ENCODE measurements at regions not wholly inside any gene's neighbourhood (a gene's known extent, or its start where the extent isn't known, plus 50 kb on each side); places are given as distances from the start of the nearest gene placed in this dataset.
A peak's percentile ranks its signal among the peaks of the same experiment; 100 is the strongest.
"Not testable (repeated sequence)": the region's sequence is repeated elsewhere in the genome, so short reads cannot be mapped to it uniquely, and the experiment has no call there.

DNA sequence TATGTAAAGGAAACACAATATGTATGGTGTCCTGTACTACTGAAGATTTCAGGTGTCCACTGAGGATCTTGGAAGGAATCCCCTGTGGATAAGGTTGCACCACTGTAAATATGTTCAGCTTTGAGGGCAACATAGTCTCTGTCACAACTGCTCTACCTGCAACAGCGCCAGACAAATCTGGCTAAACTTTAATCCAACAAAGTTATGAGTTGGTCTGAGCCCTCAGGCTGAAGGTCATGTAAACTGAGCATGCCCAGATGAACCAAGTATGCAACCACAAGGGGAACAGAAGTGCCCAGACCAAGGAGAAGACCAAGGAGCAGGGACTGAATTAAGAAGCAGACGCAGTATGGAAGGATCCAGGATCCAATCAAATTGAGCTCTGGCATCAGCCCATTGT lies 135.0 kb upstream of the ZNF658 start:
- DNase-seq (ENCODE audit: low read depth): not testable (repeated sequence)

- DNase-seq (ENCODE audit: low read depth): not testable (repeated sequence)
These were observed 129.0 kb upstream of the ZNF658 start for GRCh38 chr9:66771504-66771903.

DNA sequence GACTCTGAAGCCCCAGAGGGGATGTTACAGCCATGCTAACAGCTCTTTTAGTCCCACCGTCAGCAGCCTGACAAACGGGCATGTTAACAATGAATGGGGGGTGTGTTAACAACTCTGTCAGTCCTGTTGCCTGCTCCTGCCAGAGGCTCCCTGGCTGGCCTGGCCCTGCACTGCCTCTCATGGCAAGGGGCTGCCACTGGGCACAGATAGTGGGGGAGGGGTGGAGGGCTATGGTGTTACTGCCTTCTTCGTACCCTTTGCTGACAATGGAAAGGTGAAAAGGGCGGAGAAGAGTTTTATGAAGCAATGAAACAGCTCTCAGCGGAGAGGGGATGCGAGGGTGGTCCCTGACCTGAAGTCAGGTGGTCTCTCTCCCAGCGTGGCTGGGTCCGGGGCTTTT lies 125.9 kb upstream of the ZNF658 start:
- not testable (repeated sequence) for DNase-seq (ENCODE audit: low read depth)

DNA sequence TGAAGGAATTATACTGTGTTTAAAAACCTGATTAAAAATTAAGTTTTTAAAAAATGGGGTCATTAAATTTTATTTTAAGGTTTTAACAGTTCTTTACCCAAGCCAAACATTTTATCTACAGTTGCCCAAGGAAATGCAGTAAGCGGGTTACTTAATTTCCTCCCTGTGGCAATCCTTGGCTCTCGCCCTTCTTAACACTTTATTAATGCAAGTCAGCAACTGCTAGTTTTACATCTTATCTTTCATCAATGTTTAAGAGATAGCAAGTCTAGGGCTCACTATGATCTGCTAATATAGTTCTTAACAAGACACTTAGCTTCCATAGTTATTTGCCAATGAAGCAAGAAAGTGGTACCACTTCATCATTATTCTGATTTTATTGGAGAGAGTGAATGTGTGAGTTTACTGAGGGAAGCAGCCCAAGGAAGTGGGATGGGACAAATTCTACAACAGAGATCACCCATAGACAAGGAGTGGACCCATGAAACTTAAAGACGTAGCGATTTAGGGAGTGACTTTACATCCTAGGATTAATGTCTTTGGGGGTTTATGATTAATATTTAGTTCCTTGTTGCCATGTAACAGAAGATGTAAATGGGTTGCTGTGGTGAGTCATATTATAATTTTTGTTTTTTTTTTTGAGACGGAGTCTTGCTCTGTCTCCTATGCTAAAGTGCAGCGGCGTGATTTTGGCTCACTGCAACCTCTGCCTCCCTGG lies 120.4 kb upstream of the ZNF658 start:
- not testable (repeated sequence) for DNase-seq (ENCODE audit: low read depth)

DNA sequence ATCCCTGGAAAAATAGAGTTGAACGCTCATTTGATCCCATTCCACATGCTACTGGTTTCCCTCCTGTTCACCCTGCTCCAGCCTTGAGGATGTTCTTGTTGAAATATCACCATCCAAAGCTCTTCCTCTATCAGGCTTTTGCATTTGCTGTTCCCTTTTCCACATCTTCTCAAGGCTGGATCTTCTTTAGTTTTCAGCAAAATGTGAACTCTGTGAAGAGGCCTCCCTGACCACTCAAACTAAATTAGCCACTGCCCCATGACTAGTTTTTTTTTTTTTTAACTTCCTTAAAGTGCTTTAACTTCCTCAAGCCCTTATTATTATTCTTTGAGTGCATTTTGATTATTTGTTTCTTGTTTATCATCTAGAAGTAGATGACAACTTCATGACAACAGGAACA lies 119.3 kb upstream of the ZNF658 start:
- DNase-seq (ENCODE audit: low read depth): not testable (repeated sequence)

- not testable (repeated sequence) for DNase-seq (ENCODE audit: low read depth)
These were observed 118.5 kb upstream of the ZNF658 start for GRCh38 chr9:66782010-66782409.

DNA sequence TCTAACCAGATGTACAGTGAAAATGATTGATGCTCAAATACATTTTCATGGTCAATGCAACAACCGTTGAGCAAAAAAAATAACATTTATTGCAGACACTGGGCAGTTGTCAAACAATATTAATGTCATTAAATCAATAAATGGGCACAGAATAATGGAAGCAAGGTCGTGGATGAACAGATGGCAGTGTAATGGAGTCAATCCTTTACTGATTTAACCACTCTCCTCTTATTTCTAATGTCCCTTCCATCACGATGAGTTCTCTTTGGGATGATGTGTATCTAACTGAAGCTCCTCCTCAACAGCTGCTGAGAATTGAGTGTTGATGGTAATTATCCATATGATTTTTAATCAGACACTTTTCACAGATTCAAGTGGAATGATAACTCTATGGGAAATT lies 114.9 kb upstream of the ZNF658 start:
- DNase-seq (ENCODE audit: low read depth): not testable (repeated sequence)

- DNase-seq (ENCODE audit: low read depth): not testable (repeated sequence)
These were observed 109.3 kb upstream of the ZNF658 start for GRCh38 chr9:66791092-66791750.

DNA sequence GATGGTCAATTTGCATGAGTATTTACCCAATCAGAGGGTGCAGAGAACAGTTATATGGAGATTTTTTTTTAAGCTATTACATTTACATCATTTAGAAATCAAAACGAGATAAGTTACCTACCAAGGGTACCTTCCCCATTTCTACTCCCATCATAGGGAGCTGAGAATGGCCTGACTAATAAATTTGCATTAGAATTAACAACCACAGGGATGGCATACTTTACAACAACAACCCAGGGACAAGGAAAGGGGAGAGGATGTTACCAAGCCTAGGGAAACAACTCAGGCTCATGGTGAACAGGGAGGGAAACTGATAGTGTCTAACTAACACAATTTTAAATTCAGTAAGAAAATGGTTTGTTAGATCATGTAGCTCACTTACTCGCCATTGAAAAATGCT lies 105.8 kb upstream of the ZNF658 start:
- DNase-seq (ENCODE audit: low read depth): not testable (repeated sequence)

DNA sequence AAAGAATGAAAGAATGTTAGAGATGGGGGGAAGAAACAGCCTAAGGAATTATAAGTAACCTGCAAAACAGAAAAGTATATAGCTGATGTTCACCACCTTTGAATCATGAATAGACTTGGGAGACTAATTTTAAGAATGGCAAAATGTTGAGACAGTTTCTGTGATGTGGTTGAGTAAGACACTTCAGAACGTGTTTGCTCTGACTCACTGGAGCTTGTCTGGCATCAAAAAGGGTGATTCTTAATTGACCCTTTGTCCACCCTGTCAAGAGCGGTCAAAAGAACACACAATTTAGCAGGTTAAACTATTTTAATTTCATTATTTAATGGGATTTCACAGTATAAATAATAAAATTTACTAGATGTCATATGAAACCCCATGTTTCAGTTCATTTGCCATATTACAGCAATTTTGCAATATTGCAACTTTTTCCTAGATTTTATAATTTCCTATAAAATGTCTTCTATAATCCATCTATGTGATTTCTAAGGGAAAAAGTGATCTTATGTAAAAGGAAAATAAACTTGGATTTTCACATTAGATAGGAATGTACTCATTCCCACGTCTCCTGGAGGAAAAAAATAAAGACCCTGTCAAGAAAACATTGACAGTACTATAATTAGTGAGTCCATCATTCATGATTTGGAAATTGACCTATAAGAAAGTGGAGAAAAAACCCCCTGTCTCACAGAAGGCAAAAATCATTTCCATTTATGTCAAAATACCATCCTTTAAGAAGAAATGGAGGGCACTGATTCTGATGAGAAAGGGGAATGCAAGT lies 104.6 kb upstream of the ZNF658 start:
- DNase-seq (ENCODE audit: low read depth): not testable (repeated sequence)

- peak; percentile 15 for DNase-seq (ENCODE audit: low read depth)
These were observed 102.5 kb upstream of the ZNF658 start for GRCh38 chr9:66797905-66798616.

GRCh38 chr9:66803619-66804018 lies 96.9 kb upstream of the ZNF658 start:
- not testable (repeated sequence) for DNase-seq (ENCODE audit: low read depth)

GRCh38 chr9:66810247-66810646 lies 90.3 kb upstream of the ZNF658 start:
- not testable (repeated sequence) for DNase-seq (ENCODE audit: low read depth)

- DNase-seq (ENCODE audit: low read depth): not testable (repeated sequence)
These were observed 88.2 kb upstream of the ZNF658 start for GRCh38 chr9:66812367-66812766.

DNA sequence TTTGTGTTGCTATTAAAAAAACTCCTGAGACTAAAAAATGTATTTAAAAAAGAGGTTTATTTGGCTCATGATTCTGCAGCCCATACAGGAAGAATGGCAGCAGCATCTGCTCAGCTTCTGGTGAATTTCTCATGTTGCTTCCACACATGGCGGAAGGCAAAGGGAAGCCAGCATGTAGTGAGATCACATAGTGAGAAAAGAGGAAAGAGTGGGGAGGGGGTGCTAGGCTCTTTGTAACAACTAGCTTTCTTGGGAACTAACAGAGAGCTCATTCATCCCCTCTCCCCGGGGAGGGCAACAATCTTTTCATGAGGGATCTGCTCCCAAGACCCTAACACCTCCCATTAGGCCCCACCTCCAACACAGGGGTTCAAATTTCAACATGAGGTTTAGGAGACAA lies 87.6 kb upstream of the ZNF658 start:
- DNase-seq (ENCODE audit: low read depth): not testable (repeated sequence)

GRCh38 chr9:66814038-66814437 lies 86.5 kb upstream of the ZNF658 start:
- not testable (repeated sequence) for DNase-seq (ENCODE audit: low read depth)

DNA sequence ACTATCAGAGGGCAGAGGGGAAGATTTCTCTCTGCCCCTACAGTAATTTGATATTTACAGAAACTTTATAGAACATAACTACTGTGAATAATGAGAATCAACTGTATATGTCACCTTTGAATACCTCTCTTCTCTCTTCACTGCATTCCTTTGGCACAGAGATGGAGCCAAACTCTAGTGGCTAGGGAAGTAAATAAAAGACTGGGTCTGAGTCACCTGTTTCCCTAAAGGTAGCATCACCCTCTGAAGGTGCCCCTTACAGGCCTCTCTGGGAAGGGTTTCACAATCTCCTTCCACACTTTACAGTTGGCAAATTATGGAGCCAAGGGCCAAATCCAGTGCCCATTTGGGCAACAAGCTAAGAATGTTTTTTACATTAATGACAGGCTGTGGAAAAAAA lies 81.0 kb upstream of the ZNF658 start:
- not testable (repeated sequence) for DNase-seq (ENCODE audit: low read depth)

DNA sequence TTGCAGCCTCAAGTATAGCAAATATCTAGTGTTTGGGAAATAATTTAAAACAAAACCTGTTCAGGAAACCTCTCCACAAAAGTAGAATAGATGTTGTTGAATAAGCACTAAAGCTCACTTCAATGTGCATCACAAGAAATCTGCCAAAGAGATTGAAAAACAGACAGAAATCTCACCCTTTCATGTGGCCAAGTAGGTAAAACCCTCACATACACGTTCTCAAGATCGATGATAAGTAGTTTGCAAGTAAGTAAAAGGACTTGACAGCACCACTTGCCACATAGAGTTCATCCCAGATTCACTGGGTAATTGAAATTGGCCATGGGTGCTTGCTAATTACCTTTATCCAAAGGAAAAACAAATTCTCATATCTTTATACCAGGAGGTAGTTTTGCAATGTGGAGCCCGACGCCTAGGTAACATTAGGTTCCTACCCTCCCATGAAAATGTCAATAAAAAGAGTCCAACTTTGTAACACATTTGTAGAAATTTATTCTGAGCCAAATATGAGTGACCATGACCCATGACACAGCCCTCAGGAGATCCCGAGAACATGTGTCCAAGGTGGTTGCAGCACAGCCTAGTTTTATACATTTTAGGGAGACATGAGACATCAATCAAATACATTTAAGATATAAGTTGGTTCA lies 80.4 kb upstream of the ZNF658 start:
- not testable (repeated sequence) for DNase-seq (ENCODE audit: low read depth)

- not testable (repeated sequence) for DNase-seq (ENCODE audit: low read depth)
These were observed 76.4 kb upstream of the ZNF658 start for GRCh38 chr9:66824169-66824568.

GRCh38 chr9:66829853-66830252 lies 70.7 kb upstream of the ZNF658 start:
- DNase-seq (ENCODE audit: low read depth): not testable (repeated sequence)

GRCh38 chr9:66830777-66831497 lies 69.6 kb upstream of the ZNF658 start:
- not testable (repeated sequence) for DNase-seq (ENCODE audit: low read depth)

Data from iris pigment epithelial cell (primary cell).